CD14-positive monocyte (primary cell): ENCODE measurements at regions not wholly inside any gene's neighbourhood (a gene's known extent, or its start where the extent isn't known, plus 50 kb on each side); places are given as distances from the start of the nearest gene placed in this dataset.
A peak's percentile ranks its signal among the peaks of the same experiment; 100 is the strongest.

Experiments
- DNase-seq, 3 donors: peaks; one replicate each; pipeline ENCODE4 v3.0.0-alpha.2; 2011 to 2022
- H2AFZ ChIP-seq: 2 replicates; pipeline ENCODE4 v1.6.0; 2012; ENCODE audit warnings: mild to moderate bottlenecking, low read depth, low read length, inconsistent platforms; ENCODE audit not compliant: insufficient read depth, poor library complexity, severe bottlenecking
- H3K27ac ChIP-seq, 2 donors: 1 replicate in 1 of 2; 2 replicates in 1 of 2; pipeline ENCODE4 v1.5.1; 2012 to 2013; ENCODE audit warnings: low read length in 2 of 2, control low read depth in 1 of 2, inconsistent platforms in 1 of 2, low read depth in 1 of 2, mild to moderate bottlenecking in 1 of 2
- H3K27me3 ChIP-seq, 2 donors: one replicate each; pipeline versions ENCODE4 v1.6.0 to v1.6.1; 2011 to 2013; ENCODE audit warnings: low read length in 2 of 2; ENCODE audit not compliant: control insufficient read depth in 2 of 2, insufficient read depth in 2 of 2
- H3K36me3 ChIP-seq, 2 donors: replicated peaks in 1 of 2; 1 replicate in 1 of 2; 2 replicates in 1 of 2; pipeline versions ENCODE4 v1.5.1 to v1.6.1; 2012 to 2013; ENCODE audit warnings: low read length in 2 of 2, control low read depth in 1 of 2, inconsistent platforms in 1 of 2, mild to moderate bottlenecking in 1 of 2; ENCODE audit not compliant: insufficient read depth in 2 of 2, control insufficient read depth in 1 of 2
- H3K4me1 ChIP-seq, 2 donors: 1 replicate in 1 of 2; 2 replicates in 1 of 2; pipeline versions ENCODE4 v1.5.1 to v1.6.1; 2012 to 2013; ENCODE audit warnings: low read length in 2 of 2, control low read depth in 1 of 2, inconsistent platforms in 1 of 2, mild to moderate bottlenecking in 1 of 2, moderate library complexity in 1 of 2; ENCODE audit not compliant: insufficient read depth in 2 of 2, control insufficient read depth in 1 of 2
- H3K4me2 ChIP-seq: replicated peaks from 2 replicates; pipeline ENCODE3; 2012; ENCODE audit warnings: low read length, moderate library complexity, mild to moderate bottlenecking; ENCODE audit not compliant: poor library complexity, severe bottlenecking; ENCODE audit errors: extremely low read depth
- H3K4me3 ChIP-seq, 3 experiments: fragments of 200-600 bp in 1 of 3; sonication (generic) in 1 of 3; replicated peaks in 1 of 3; 1 replicate in 2 of 3; 2 replicates in 1 of 3; pipeline ENCODE4 v1.5.1; 2011 to 2013; ENCODE audit warnings: low read length in 3 of 3, mild to moderate bottlenecking in 3 of 3, control low read depth in 2 of 3, low read depth in 2 of 3, inconsistent platforms in 1 of 3, moderate library complexity in 1 of 3
- H3K79me2 ChIP-seq: 2 replicates; pipeline ENCODE4 v1.6.0; 2012; ENCODE audit warnings: mild to moderate bottlenecking, control low read depth, inconsistent platforms, low read length, moderate library complexity; ENCODE audit not compliant: insufficient read depth
- H3K9ac ChIP-seq: 2 replicates; pipeline ENCODE4 v1.6.0; 2017; ENCODE audit warnings: low read length, mild to moderate bottlenecking; ENCODE audit not compliant: insufficient read depth, poor library complexity, severe bottlenecking
- H3K9me3 ChIP-seq, 2 donors: replicated peaks in 1 of 2; 1 replicate in 1 of 2; 2 replicates in 1 of 2; pipeline versions ENCODE4 v1.5.1 to v1.6.1; 2012 to 2013; ENCODE audit warnings: low read length in 2 of 2, control low read depth in 1 of 2; ENCODE audit not compliant: control insufficient read depth in 1 of 2, insufficient read depth in 1 of 2
- H4K20me1 ChIP-seq: 2 replicates; pipeline ENCODE4 v1.6.0; 2012; ENCODE audit warnings: mild to moderate bottlenecking, low read length, control low read depth, moderate library complexity; ENCODE audit not compliant: insufficient read depth
- H3K27ac Mint-ChIP-seq, 7 donors: one replicate each; pipeline ENCODE4 v1.8.0; 2020; ENCODE audit warnings: mild to moderate bottlenecking in 7 of 7, mixed read lengths in 7 of 7, moderate library complexity in 6 of 7, inconsistent platforms in 2 of 7
- H3K27me3 Mint-ChIP-seq, 3 donors: one replicate each; pipeline ENCODE4 v1.8.0; 2021 to 2022; ENCODE audit warnings: low read depth in 3 of 3, mild to moderate bottlenecking in 3 of 3, mixed read lengths in 3 of 3, moderate library complexity in 3 of 3, inconsistent platforms in 1 of 3
- H3K36me3 Mint-ChIP-seq, 2 donors: one replicate each; pipeline ENCODE4 v1.8.0; 2020; ENCODE audit warnings: mixed read lengths in 2 of 2, inconsistent platforms in 1 of 2, mild to moderate bottlenecking in 1 of 2
- H3K4me1 Mint-ChIP-seq: one replicate; pipeline ENCODE4 v1.8.0; 2020; ENCODE audit warnings: mild to moderate bottlenecking, mixed read lengths
- H3K4me3 Mint-ChIP-seq, 2 donors: one replicate each; pipeline ENCODE4 v1.8.0; 2020; ENCODE audit warnings: mild to moderate bottlenecking in 2 of 2, mixed read lengths in 2 of 2, moderate library complexity in 1 of 2
- H3K9me3 Mint-ChIP-seq, 7 donors: one replicate each; pipeline ENCODE4 v1.8.0; 2020 to 2022; ENCODE audit warnings: mixed read lengths in 7 of 7, mild to moderate bottlenecking in 6 of 7, moderate library complexity in 6 of 7, inconsistent platforms in 2 of 7
- CTCF ChIP-seq: fragments of 200-600 bp; IDR thresholded peaks from one replicate; pipeline ENCODE4 v1.8.0; 2022; ENCODE audit warnings: antibody characterized with exemption, mild to moderate bottlenecking
- WGBS: methylation state at CpG from one replicate; pipeline ENCODE4 v1.1.5; 2013; ENCODE audit warnings: missing lambda C conversion rate; ENCODE audit not compliant: insufficient coverage; 5-methylcytosine and 5-hydroxymethylcytosine counted together
- intact Hi-C, 2 donors: fragments of 100-400 bp; cut with micrococcal nuclease; formaldehyde crosslinking; loops; one replicate each; pipeline versions ENCODE4 v1.15.0 to v1.15.1; 2023

GRCh38 chr5:135141303-135142268, 107.6 kb upstream of the PITX1 start:
- Histone ChIP-seq H3K4me3 (no peak overlapping the region), H4K20me1 (no peaks in the 10 kb centered on the region), H3K36me3 (no peaks in the 10 kb centered on the region), H2AFZ (peak overlapping the region; percentile 42), H3K4me1 (peaks cover 28 to 32% of the 10 kb centered on the region in 2 donors), H3K27me3 (peaks cover 0 to 18% of the 10 kb centered on the region in 2 donors), H3K9ac (no peak overlapping the region), H3K27ac (peak overlapping the region; percentile 81 to 84), H3K9me3 (no peaks in the 10 kb centered on the region), H3K79me2 (no peaks in the 10 kb centered on the region), H3K4me2 (no peak overlapping the region)
- no peak for TF ChIP-seq CTCF
- H3K27me3 Mint-ChIP-seq: peaks cover 4 to 12% (median 9%) of the 10 kb centered on the region in 3 donors
- H3K36me3 Mint-ChIP-seq: no peaks in the 10 kb centered on the region
- peak overlapping the region in 6 of 7 donors; percentile 70 to 98 (median 92) for H3K27ac Mint-ChIP-seq
- 98% methylated on average over 9 of the region's 13 CpGs for WGBS
- no peak overlapping the region for H3K4me3 Mint-ChIP-seq
- peaks cover 23% of the 10 kb centered on the region for H3K4me1 Mint-ChIP-seq
- peaks cover 0 to 5% (median 2%) of the 10 kb centered on the region in 7 donors for H3K9me3 Mint-ChIP-seq
- intact Hi-C loops: no loop called here
- DNase-seq: peak in 2 of 3 donors; percentile 2 to 41

GRCh38 chr5:135140446-135141204, 106.6 kb upstream of the PITX1 start:
- H2AFZ ChIP-seq: peak overlapping the region; percentile 42
- no peaks in the 10 kb centered on the region for H3K79me2 ChIP-seq
- Mint-ChIP-seq H3K4me3 (no peak overlapping the region), H3K27me3 (peaks cover 6 to 12% (median 7%) of the 10 kb centered on the region in 3 donors), H3K27ac (peak overlapping the region; percentile 70 to 98 (median 93)), H3K36me3 (no peaks in the 10 kb centered on the region), H3K4me1 (peaks cover 32% of the 10 kb centered on the region), H3K9me3 (peaks cover 0 to 5% (median 2%) of the 10 kb centered on the region in 7 donors)
- no peaks in the 10 kb centered on the region for H4K20me1 ChIP-seq
- DNase-seq: peak; percentile 90 to 98 (median 91)
- TF ChIP-seq CTCF: no peak
- no peaks in the 10 kb centered on the region for H3K9me3 ChIP-seq
- 15% methylated on average over 8 of the region's 9 CpGs for whole genome bisulfite sequencing
- H3K4me1 ChIP-seq: peaks cover 36 to 42% of the 10 kb centered on the region in 2 donors
- no peaks in the 10 kb centered on the region for H3K36me3 ChIP-seq
- peak overlapping the region in 1 of 3 experiments; percentile 31 for H3K4me3 ChIP-seq
- H3K4me2 ChIP-seq: peak overlapping the region; percentile 38
- H3K27me3 ChIP-seq: peaks cover 0 to 8% of the 10 kb centered on the region in 2 donors
- intact Hi-C loops: no loop called here
- no peak overlapping the region for H3K9ac ChIP-seq
- peak overlapping the region; percentile 81 to 84 for H3K27ac ChIP-seq
